ENCODE measurements at regions not wholly inside any gene's neighbourhood (a gene's known extent, or its start where the extent isn't known, plus 50 kb on each side); places are given as distances from the start of the nearest gene placed in this dataset.

- no peak for DNase-seq
- intact Hi-C loops (cut with micrococcal nuclease; ENCODE audit: unreplicated experiment) = no loop called here
- Mint-ChIP-seq H3K4me1 (ENCODE audit: low read depth, unreplicated experiment) (no peaks in the 10 kb centered on the region), H3K4me3 (ENCODE audit: unreplicated experiment) (no peak overlapping the region), H3K27me3 (ENCODE audit: insufficient read depth, unreplicated experiment) (peaks cover 3% of the 10 kb centered on the region), H3K36me3 (ENCODE audit: insufficient read depth, unreplicated experiment) (no peaks in the 10 kb centered on the region), H3K27ac (ENCODE audit: unreplicated experiment) (no peak overlapping the region), H3K9me3 (ENCODE audit: unreplicated experiment) (no peaks in the 10 kb centered on the region)
- Histone ChIP-seq H3K36me3 (ENCODE audit: control insufficient read depth, insufficient read depth, low read length) (no peaks in the 10 kb centered on the region), H3K9me3 (no peaks in the 10 kb centered on the region), H3K4me1 (no peaks in the 10 kb centered on the region), H3K4me3 (ENCODE audit: low read depth, low read length) (no peak overlapping the region), H3K27me3 (replicated peaks; ENCODE audit: control insufficient read depth, insufficient read depth, low read length) (no peaks in the 10 kb centered on the region)
- no TSS peak for BruUV-seq (replicated peaks)
- TF ChIP-seq, protein P1, sequence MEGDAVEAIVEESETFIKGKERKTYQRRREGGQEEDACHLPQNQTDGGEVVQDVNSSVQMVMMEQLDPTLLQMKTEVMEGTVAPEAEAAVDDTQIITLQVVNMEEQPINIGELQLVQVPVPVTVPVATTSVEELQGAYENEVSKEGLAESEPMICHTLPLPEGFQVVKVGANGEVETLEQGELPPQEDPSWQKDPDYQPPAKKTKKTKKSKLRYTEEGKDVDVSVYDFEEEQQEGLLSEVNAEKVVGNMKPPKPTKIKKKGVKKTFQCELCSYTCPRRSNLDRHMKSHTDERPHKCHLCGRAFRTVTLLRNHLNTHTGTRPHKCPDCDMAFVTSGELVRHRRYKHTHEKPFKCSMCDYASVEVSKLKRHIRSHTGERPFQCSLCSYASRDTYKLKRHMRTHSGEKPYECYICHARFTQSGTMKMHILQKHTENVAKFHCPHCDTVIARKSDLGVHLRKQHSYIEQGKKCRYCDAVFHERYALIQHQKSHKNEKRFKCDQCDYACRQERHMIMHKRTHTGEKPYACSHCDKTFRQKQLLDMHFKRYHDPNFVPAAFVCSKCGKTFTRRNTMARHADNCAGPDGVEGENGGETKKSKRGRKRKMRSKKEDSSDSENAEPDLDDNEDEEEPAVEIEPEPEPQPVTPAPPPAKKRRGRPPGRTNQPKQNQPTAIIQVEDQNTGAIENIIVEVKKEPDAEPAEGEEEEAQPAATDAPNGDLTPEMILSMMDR (IDR thresholded peaks at IDR 0.05; ENCODE audit: insufficient read depth in 1 of 2, low read depth in 1 of 2, low read length in 1 of 2, severe bottlenecking in 1 of 2, unreplicated experiment in 1 of 2) = no peak
- POLR2A ChIA-PET = no interaction called here
- CTCF ChIA-PET = no interaction called here
Measured at GRCh38 chr1:30331415-30332065, 391.8 kb downstream of the MATN1 start.

DNA sequence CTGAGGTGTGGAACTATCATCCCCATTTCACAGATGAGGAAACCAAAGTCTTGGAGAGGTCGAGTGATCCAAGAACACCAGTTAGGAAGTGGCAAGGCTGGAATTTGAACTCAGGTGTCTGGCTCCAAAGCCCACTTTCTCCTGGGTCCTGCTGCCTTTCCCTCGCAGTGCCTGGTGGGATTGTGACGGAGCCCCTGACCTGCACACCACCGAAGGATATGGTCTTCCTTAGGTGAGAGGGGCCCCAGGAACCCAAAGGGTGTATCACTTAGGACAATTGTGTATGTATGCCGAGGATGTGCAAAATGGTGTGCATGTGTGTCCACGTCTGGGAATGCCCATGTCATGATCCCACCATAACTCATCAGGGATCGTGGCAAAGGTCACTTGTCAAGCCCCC lies 392.7 kb downstream of the MATN1 start:
- CTCF ChIA-PET = no interaction called here
- POLR2A ChIA-PET = no interaction called here
- Mint-ChIP-seq H3K27ac (ENCODE audit: unreplicated experiment) (no peak overlapping the region), H3K4me1 (ENCODE audit: low read depth, unreplicated experiment) (no peaks in the 10 kb centered on the region), H3K27me3 (ENCODE audit: insufficient read depth, unreplicated experiment) (peaks cover 3% of the 10 kb centered on the region), H3K9me3 (ENCODE audit: unreplicated experiment) (no peaks in the 10 kb centered on the region), H3K4me3 (ENCODE audit: unreplicated experiment) (no peak overlapping the region), H3K36me3 (ENCODE audit: insufficient read depth, unreplicated experiment) (no peaks in the 10 kb centered on the region)
- H3K36me3 ChIP-seq (ENCODE audit: control insufficient read depth, insufficient read depth, low read length) = no peaks in the 10 kb centered on the region
- H3K4me3 ChIP-seq (ENCODE audit: low read depth, low read length) = no peak overlapping the region
- no peaks in the 10 kb centered on the region for H3K9me3 ChIP-seq
- TF ChIP-seq, protein P1 (IDR thresholded peaks at IDR 0.05; ENCODE audit: insufficient read depth in 1 of 2, low read depth in 1 of 2, low read length in 1 of 2, severe bottlenecking in 1 of 2, unreplicated experiment in 1 of 2) = no peak
- no peaks in the 10 kb centered on the region for H3K4me1 ChIP-seq
- no TSS peak for BruUV-seq (replicated peaks)
- no peaks in the 10 kb centered on the region for H3K27me3 ChIP-seq (replicated peaks; ENCODE audit: control insufficient read depth, insufficient read depth, low read length)
- intact Hi-C loops (cut with micrococcal nuclease; ENCODE audit: unreplicated experiment) = no loop called here
- no peak for DNase-seq

DNA sequence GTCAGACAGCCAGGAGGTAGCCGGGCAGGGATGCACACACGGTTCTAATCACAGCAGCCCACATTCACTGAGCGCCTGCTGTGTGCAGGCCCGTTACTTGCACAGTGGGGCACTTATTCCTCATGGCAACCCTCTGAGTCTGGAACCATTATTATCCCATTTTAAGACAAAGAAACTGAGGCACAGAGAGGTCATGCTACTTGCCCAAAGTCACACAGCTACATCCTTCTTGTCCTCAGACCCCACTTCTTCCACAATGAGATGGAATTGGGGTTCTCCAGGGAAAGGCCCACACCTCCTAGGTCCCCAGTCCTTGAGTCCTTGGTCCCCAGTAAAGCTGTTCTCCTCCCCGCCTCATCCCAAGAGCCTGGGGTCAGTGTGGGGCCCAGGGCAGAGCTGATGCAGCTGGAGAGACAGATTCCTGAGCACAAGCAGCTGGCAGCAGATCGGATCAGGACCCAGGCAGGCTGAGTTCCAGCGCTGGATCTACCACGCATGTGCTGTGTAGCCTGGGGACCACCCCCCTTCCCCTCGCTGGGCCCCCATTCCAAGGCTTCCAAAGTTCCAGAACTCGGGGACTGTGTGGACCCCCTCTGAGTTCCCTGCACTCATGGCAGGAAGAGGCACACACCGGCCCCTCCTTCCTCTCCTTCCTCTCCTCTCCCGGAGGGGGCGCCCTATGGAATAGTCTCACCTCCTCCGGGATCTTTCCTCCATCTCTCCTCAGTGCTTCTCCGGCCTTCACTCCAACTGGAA lies 393.4 kb downstream of the MATN1 start:
- Mint-ChIP-seq H3K36me3 (ENCODE audit: insufficient read depth, unreplicated experiment) (no peaks in the 10 kb centered on the region), H3K27ac (ENCODE audit: unreplicated experiment) (no peak overlapping the region), H3K9me3 (ENCODE audit: unreplicated experiment) (no peaks in the 10 kb centered on the region), H3K27me3 (ENCODE audit: insufficient read depth, unreplicated experiment) (peaks cover 3% of the 10 kb centered on the region), H3K4me1 (ENCODE audit: low read depth, unreplicated experiment) (no peaks in the 10 kb centered on the region), H3K4me3 (ENCODE audit: unreplicated experiment) (no peak overlapping the region)
- ChIA-PET CTCF (no interaction called here), POLR2A (no interaction called here)
- intact Hi-C loops (cut with micrococcal nuclease; ENCODE audit: unreplicated experiment) = no loop called here
- no peaks in the 10 kb centered on the region for H3K9me3 ChIP-seq
- DNase-seq = no peak
- no peak overlapping the region for H3K4me3 ChIP-seq (ENCODE audit: low read depth, low read length)
- TF ChIP-seq, protein P1 (IDR thresholded peaks at IDR 0.05; ENCODE audit: insufficient read depth in 1 of 2, low read depth in 1 of 2, low read length in 1 of 2, severe bottlenecking in 1 of 2, unreplicated experiment in 1 of 2) = no peak
- H3K27me3 ChIP-seq (replicated peaks; ENCODE audit: control insufficient read depth, insufficient read depth, low read length) = no peaks in the 10 kb centered on the region
- no peaks in the 10 kb centered on the region for H3K36me3 ChIP-seq (ENCODE audit: control insufficient read depth, insufficient read depth, low read length)
- H3K4me1 ChIP-seq = no peaks in the 10 kb centered on the region
- BruUV-seq (replicated peaks) = no TSS peak
